ENCODE measurements at regions not wholly inside any gene's neighbourhood (a gene's known extent, or its start where the extent isn't known, plus 50 kb on each side); places are given as distances from the start of the nearest gene placed in this dataset.

DNA sequence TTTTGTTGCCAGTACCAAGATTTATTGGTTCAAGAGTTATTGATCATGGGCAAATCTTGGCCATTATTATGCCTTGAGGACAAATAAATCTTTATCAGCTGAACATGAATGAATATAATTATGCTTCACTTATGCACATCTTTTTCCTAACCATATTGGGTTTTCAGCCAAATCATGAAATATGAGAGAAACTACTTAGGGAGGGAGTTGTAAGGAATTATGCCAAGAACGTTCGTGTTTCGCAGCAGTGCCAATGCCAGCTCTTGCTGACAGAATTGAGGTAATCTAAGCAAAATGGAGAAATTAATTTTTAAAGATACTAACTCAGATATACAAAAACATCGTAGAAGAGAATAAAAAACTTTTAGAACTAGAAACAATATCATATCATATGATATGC, 301.1 kb upstream of the SASH1 start:
- intact Hi-C loops (cut with DNase I, micrococcal nuclease) = no loop called here
- Histone ChIP-seq H3K27ac (ENCODE audit: low read depth in 1 of 2, low read length in 2 of 2) (no peak overlapping the region), H3K36me3 (ENCODE audit: insufficient read depth, low read length) (no peaks in the 10 kb centered on the region), H3K4me1 (ENCODE audit: insufficient read depth, low read length) (no peaks in the 10 kb centered on the region), H3K4me3 (ENCODE audit: low read length) (no peak overlapping the region), H3K9me3 (ENCODE audit: control insufficient read depth in 1 of 2, insufficient read depth in 1 of 2, low read length in 2 of 2) (no peaks in the 10 kb centered on the region), H3K27me3 (ENCODE audit: control insufficient read depth in 1 of 2, insufficient read depth in 2 of 2, low read length in 2 of 2) (no peaks in the 10 kb centered on the region)
- CTCF ChIA-PET = no interaction called here
- Mint-ChIP-seq H3K4me1 (ENCODE audit: low read depth) (no peaks in the 10 kb centered on the region), H3K4me3 (no peak overlapping the region), H3K27me3 (no peaks in the 10 kb centered on the region), H3K9me3 (no peaks in the 10 kb centered on the region), H3K27ac (no peak overlapping the region), H3K36me3 (ENCODE audit: low read depth) (no peaks in the 10 kb centered on the region)
- TF ChIP-seq, protein P1, sequence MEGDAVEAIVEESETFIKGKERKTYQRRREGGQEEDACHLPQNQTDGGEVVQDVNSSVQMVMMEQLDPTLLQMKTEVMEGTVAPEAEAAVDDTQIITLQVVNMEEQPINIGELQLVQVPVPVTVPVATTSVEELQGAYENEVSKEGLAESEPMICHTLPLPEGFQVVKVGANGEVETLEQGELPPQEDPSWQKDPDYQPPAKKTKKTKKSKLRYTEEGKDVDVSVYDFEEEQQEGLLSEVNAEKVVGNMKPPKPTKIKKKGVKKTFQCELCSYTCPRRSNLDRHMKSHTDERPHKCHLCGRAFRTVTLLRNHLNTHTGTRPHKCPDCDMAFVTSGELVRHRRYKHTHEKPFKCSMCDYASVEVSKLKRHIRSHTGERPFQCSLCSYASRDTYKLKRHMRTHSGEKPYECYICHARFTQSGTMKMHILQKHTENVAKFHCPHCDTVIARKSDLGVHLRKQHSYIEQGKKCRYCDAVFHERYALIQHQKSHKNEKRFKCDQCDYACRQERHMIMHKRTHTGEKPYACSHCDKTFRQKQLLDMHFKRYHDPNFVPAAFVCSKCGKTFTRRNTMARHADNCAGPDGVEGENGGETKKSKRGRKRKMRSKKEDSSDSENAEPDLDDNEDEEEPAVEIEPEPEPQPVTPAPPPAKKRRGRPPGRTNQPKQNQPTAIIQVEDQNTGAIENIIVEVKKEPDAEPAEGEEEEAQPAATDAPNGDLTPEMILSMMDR (IDR thresholded peaks at IDR 0.05) = no peak
- ATAC-seq (ENCODE audit: poor library complexity) = no peak
- no peak for DNase-seq
- POLR2A ChIA-PET = no interaction called here

DNA sequence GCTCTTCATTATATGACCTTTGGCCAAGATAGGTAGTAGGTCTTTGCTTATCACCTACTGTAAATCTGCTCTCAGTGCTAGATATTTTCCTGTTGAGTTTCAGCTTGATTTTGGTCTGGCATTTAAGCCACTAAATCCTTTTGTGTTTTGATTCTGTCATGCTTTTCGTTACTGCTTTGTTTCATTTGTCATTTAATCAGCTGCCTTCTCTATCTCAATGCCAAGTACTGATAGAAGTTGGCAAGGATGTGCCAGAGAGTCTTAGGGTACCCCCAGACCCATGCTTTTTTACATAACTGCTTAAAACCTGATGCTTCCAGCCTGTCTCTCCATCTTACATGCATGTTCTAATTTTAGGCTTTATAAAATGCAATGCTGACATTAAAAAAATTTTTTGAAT, 300.1 kb upstream of the SASH1 start:
- TF ChIP-seq, protein P1 (IDR thresholded peaks at IDR 0.05) = no peak
- H3K36me3 Mint-ChIP-seq (ENCODE audit: low read depth) = no peaks in the 10 kb centered on the region

DNA sequence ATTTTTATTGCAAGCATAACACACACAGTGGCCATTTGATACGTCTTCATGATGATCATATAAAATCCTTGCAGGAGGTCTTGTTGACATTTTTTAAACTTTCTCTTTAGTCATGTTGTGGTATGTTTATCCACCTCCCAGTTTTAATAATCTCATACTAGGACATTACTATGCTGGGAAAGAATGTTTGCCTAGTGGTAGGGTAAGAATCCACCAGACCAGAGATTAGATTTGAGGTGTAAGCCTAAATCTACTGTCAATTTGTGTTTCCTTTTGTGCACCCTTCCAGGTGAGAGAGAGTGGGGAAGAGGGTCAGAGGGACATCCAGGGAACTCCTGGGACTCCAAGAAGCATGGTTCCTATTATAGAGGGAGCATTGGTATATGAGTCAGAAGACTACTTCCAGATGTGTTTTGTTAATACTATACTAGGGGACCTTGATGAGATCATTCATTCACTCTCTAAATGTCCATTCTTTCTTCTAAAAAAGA, 298.3 kb upstream of the SASH1 start:
- POLR2A ChIA-PET = no interaction called here
- peaks cover 1% of the 10 kb centered on the region for H3K9me3 Mint-ChIP-seq

More for the DNA sequence above, 300.1 kb upstream of the SASH1 start:
- Mint-ChIP-seq H3K4me1 (ENCODE audit: low read depth) (no peaks in the 10 kb centered on the region), H3K4me3 (no peak overlapping the region), H3K27ac (no peak overlapping the region), H3K27me3 (no peaks in the 10 kb centered on the region), H3K9me3 (peaks cover 1% of the 10 kb centered on the region)
- Histone ChIP-seq H3K27me3 (ENCODE audit: control insufficient read depth in 1 of 2, insufficient read depth in 2 of 2, low read length in 2 of 2) (no peaks in the 10 kb centered on the region), H3K27ac (ENCODE audit: low read depth in 1 of 2, low read length in 2 of 2) (no peak overlapping the region), H3K4me1 (ENCODE audit: insufficient read depth, low read length) (no peaks in the 10 kb centered on the region), H3K9me3 (ENCODE audit: control insufficient read depth in 1 of 2, insufficient read depth in 1 of 2, low read length in 2 of 2) (no peaks in the 10 kb centered on the region), H3K4me3 (ENCODE audit: low read length) (no peak overlapping the region), H3K36me3 (ENCODE audit: insufficient read depth, low read length) (no peaks in the 10 kb centered on the region)
- CTCF ChIA-PET = no interaction called here
- no peak for ATAC-seq (ENCODE audit: poor library complexity)
- intact Hi-C loops (cut with DNase I, micrococcal nuclease) = no loop called here
- POLR2A ChIA-PET = no interaction called here
- DNase-seq = no peak

More for the DNA sequence above, 298.3 kb upstream of the SASH1 start:
- Histone ChIP-seq H3K27me3 (ENCODE audit: control insufficient read depth in 1 of 2, insufficient read depth in 2 of 2, low read length in 2 of 2) (no peaks in the 10 kb centered on the region), H3K4me3 (ENCODE audit: low read length) (no peak overlapping the region), H3K4me1 (ENCODE audit: insufficient read depth, low read length) (no peaks in the 10 kb centered on the region), H3K36me3 (ENCODE audit: insufficient read depth, low read length) (no peaks in the 10 kb centered on the region), H3K9me3 (ENCODE audit: control insufficient read depth in 1 of 2, insufficient read depth in 1 of 2, low read length in 2 of 2) (no peaks in the 10 kb centered on the region), H3K27ac (ENCODE audit: low read depth in 1 of 2, low read length in 2 of 2) (no peak overlapping the region)
- no peaks in the 10 kb centered on the region for H3K27me3 Mint-ChIP-seq
- TF ChIP-seq, protein P1 (IDR thresholded peaks at IDR 0.05) = no peak
- ATAC-seq (ENCODE audit: poor library complexity) (no peak), DNase-seq (no peak)
- H3K27ac Mint-ChIP-seq = no peak overlapping the region
- H3K36me3 Mint-ChIP-seq (ENCODE audit: low read depth) = no peaks in the 10 kb centered on the region
- no peaks in the 10 kb centered on the region for H3K4me1 Mint-ChIP-seq (ENCODE audit: low read depth)
- CTCF ChIA-PET = no interaction called here
- intact Hi-C loops (cut with DNase I, micrococcal nuclease) = no loop called here
- no peak overlapping the region for H3K4me3 Mint-ChIP-seq

All from CD4-positive, alpha-beta T cell (primary cell).